ENCODE measurements at regions not wholly inside any gene's neighbourhood (a gene's known extent, or its start where the extent isn't known, plus 50 kb on each side); places are given as distances from the start of the nearest gene placed in this dataset.

DNA sequence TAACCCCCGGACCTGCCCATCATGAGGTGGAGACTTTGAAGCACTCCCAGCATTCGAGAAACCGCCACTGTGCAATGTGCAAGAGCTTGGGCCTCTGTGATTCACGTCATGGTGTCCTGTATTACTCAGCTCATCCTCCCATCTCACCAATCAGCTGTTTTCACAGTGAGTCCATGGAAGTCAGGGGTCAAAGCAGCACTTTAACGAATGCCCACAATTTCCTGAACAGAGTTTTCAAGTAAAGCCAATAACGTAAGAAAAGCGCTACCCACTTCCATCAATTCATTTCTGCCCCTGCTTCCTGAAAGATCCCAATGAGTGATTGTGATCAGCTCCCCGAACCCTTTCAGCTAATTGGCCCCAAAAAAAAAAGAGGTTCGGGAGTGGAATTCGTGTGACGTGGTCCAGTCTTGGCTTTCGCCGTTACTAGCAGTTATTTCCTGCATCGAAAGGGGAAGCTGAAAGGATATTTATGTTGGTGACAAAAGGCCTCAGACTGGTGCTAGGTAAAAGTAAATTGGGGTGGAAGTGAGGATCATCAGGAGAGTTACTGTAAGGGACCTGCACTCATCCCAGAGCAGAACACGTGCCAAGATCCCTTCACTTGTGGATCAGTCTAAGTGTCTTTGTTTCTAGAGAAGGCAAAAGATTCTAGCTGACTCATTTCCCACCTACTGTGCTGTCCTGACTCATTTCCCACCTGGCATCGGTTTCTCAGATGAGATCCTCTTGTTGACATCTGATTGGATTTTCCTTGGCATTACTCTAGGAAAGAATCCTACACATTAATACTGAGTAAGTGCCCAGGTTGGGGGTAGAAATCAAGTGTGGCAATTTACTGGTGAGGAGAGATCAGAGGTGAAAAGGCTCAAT, 136.7 kb upstream of the NUDT7 start:
- TF ChIP-seq, protein P1, sequence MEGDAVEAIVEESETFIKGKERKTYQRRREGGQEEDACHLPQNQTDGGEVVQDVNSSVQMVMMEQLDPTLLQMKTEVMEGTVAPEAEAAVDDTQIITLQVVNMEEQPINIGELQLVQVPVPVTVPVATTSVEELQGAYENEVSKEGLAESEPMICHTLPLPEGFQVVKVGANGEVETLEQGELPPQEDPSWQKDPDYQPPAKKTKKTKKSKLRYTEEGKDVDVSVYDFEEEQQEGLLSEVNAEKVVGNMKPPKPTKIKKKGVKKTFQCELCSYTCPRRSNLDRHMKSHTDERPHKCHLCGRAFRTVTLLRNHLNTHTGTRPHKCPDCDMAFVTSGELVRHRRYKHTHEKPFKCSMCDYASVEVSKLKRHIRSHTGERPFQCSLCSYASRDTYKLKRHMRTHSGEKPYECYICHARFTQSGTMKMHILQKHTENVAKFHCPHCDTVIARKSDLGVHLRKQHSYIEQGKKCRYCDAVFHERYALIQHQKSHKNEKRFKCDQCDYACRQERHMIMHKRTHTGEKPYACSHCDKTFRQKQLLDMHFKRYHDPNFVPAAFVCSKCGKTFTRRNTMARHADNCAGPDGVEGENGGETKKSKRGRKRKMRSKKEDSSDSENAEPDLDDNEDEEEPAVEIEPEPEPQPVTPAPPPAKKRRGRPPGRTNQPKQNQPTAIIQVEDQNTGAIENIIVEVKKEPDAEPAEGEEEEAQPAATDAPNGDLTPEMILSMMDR (IDR thresholded peaks at IDR 0.05), result no peak
- TF ChIP-seq POLR2A (IDR thresholded peaks at IDR 0.05), result no peak
